ENCODE measurements at regions not wholly inside any gene's neighbourhood (a gene's known extent, or its start where the extent isn't known, plus 50 kb on each side); places are given as distances from the start of the nearest gene placed in this dataset.

GRCh38 chr3:40911928-40912327 is 287.4 kb upstream of the CTNNB1 start:
- no peak for TF ChIP-seq CTCF (IDR thresholded peaks at IDR 0.05)
- no peak for TF ChIP-seq POLR2AphosphoS5 (IDR thresholded peaks at IDR 0.05; ENCODE audit: low read depth, low read length)
- TF ChIP-seq REST (IDR thresholded peaks at IDR 0.05; ENCODE audit: insufficient read depth in 1 of 2, low read depth in 2 of 2, low read length in 1 of 2) = no peak
